22Rv1 (cell line): ENCODE measurements at regions not wholly inside any gene's neighbourhood (a gene's known extent, or its start where the extent isn't known, plus 50 kb on each side); places are given as distances from the start of the nearest gene placed in this dataset.

Experiments used
- ZFX ChIP-seq: fragments of 450-650 bp; IDR thresholded peaks from 2 replicates; pipeline ENCODE4 v1.6.1; 2017; ENCODE audit warnings: antibody characterized with exemption, borderline replicate concordance
- TF ChIP-seq, protein P1 (sequence below): fragments of 450-650 bp; IDR thresholded peaks from 2 replicates; pipeline ENCODE4 v1.5.1; 2017; ENCODE audit warnings: mild to moderate bottlenecking

GRCh38 chr6:23754197-23754596, 371.8 kb upstream of the NRSN1 start:
- TF ChIP-seq, protein P1, sequence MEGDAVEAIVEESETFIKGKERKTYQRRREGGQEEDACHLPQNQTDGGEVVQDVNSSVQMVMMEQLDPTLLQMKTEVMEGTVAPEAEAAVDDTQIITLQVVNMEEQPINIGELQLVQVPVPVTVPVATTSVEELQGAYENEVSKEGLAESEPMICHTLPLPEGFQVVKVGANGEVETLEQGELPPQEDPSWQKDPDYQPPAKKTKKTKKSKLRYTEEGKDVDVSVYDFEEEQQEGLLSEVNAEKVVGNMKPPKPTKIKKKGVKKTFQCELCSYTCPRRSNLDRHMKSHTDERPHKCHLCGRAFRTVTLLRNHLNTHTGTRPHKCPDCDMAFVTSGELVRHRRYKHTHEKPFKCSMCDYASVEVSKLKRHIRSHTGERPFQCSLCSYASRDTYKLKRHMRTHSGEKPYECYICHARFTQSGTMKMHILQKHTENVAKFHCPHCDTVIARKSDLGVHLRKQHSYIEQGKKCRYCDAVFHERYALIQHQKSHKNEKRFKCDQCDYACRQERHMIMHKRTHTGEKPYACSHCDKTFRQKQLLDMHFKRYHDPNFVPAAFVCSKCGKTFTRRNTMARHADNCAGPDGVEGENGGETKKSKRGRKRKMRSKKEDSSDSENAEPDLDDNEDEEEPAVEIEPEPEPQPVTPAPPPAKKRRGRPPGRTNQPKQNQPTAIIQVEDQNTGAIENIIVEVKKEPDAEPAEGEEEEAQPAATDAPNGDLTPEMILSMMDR = peak; percentile 34
- TF ChIP-seq ZFX = no peak
